K562 (cell line): ENCODE measurements at regions not wholly inside any gene's neighbourhood (a gene's known extent, or its start where the extent isn't known, plus 50 kb on each side); places are given as distances from the start of the nearest gene placed in this dataset.

Source experiments
- CCAR2 ChIP-seq: fragments of 200-400 bp; formaldehyde crosslinking; IDR thresholded peaks from 2 replicates; pipeline ENCODE4 v1.6.1; 2017; ENCODE audit warnings: mild to moderate bottlenecking, low read depth, low read length
- FOXJ2 ChIP-seq: fragments of 200-800 bp; sonication (Bioruptor generic); IDR thresholded peaks from 2 replicates; pipeline ENCODE4 v1.6.1; 2016; ENCODE audit warnings: missing genetic modification characterization, missing compliant biosample characterization
- FOXK2 ChIP-seq, 2 experiments: fragments of 450-650 bp; IDR thresholded peaks in 1 of 2; conservative IDR thresholded peaks in 1 of 2; 2 replicates each; pipeline ENCODE4 v1.6.1; 2016; ENCODE audit warnings: low read depth in 2 of 2, mild to moderate bottlenecking in 1 of 2
- GTF2E2 ChIP-seq: fragments of 200-800 bp; sonication (Bioruptor generic); IDR thresholded peaks from 2 replicates; pipeline ENCODE4 v1.6.1; 2016; ENCODE audit warnings: missing genetic modification characterization, missing compliant biosample characterization
- RFX5 ChIP-seq: IDR thresholded peaks from 2 replicates; pipeline ENCODE4 v1.6.1; 2011; ENCODE audit warnings: low read depth, mild to moderate bottlenecking, improper control_type of control experiment, low read length
- ZNF76 ChIP-seq: fragments of 250-450 bp; sonication (Bioruptor Pico); IDR thresholded peaks from 2 replicates; pipeline ENCODE4 v1.4.0; 2020; ENCODE audit warnings: mild to moderate bottlenecking, moderate library complexity, borderline replicate concordance
- TF ChIP-seq, protein P1 (sequence below), 3 experiments: IDR thresholded peaks in 2 of 3; conservative IDR thresholded peaks in 1 of 3; 2 replicates each; pipeline ENCODE4 v1.5.1; 2011 to 2012; ENCODE audit warnings: low read length in 3 of 3, mild to moderate bottlenecking in 3 of 3, control low read depth in 2 of 3, improper control_type of control experiment in 1 of 3, inconsistent platforms in 1 of 3, low read depth in 1 of 3, mixed read lengths in 1 of 3, moderate library complexity in 1 of 3; ENCODE audit not compliant: insufficient read depth in 2 of 3
- TF ChIP-seq, protein P2 (sequence below), 3 experiments: fragments of 200-800 bp in 1 of 3; fragments of 250-450 bp in 1 of 3; fragments of 450-650 bp in 1 of 3; sonication (Bioruptor Pico) in 1 of 3; sonication (Bioruptor generic) in 1 of 3; formaldehyde crosslinking in 1 of 3; IDR thresholded peaks; 2 replicates each; pipeline versions ENCODE4 v1.6.1 to v1.8.0; 2016 to 2022; ENCODE audit warnings: mild to moderate bottlenecking in 2 of 3, missing genetic modification characterization in 2 of 3, missing compliant biosample characterization in 1 of 3, moderate library complexity in 1 of 3
- TF ChIP-seq, protein P3 (sequence below): IDR thresholded peaks from 3 replicates; pipeline ENCODE4 v1.6.1; 2011; ENCODE audit warnings: borderline replicate concordance, mild to moderate bottlenecking, moderate library complexity; ENCODE audit not compliant: insufficient read length; ENCODE audit errors: extremely low read depth
- TF ChIP-seq, protein P4 (sequence below), 2 experiments: fragments of 450-650 bp; formaldehyde crosslinking in 1 of 2; IDR thresholded peaks; 2 replicates each; pipeline versions ENCODE4 v1.4.0 to v1.6.1; 2014 to 2020; ENCODE audit warnings: mild to moderate bottlenecking in 2 of 2, borderline replicate concordance in 1 of 2, low read depth in 1 of 2
- TF ChIP-seq, protein P5 (sequence below): fragments of 450-650 bp; formaldehyde crosslinking; IDR thresholded peaks from 2 replicates; pipeline ENCODE4 v1.4.0; 2020; ENCODE audit warnings: mild to moderate bottlenecking, mixed read lengths
- TF ChIP-seq, protein P6 (sequence below): fragments of 450-650 bp; IDR thresholded peaks from 2 replicates; pipeline ENCODE4 v1.6.1; 2016; ENCODE audit warnings: missing biosample characterization, missing genetic modification characterization

DNA sequence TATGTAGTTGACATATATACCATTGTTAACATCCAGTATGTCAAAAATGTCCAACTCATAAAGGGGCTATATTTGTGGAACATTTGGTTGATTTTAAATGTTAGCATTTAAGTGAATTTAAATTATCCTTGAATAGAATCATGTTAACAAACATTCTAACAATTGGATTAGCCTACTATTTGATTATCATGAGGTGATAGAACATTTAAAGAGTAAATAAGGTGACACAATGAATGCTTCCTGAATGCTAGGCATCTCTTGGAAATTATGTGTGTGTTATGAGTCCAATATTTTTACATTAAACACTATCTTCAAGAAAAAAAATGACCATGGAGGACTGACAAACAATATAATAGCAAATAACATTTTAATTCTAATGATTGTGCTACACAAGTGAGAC lies 901.9 kb upstream of the AGA start:
- TF ChIP-seq, protein P1, sequence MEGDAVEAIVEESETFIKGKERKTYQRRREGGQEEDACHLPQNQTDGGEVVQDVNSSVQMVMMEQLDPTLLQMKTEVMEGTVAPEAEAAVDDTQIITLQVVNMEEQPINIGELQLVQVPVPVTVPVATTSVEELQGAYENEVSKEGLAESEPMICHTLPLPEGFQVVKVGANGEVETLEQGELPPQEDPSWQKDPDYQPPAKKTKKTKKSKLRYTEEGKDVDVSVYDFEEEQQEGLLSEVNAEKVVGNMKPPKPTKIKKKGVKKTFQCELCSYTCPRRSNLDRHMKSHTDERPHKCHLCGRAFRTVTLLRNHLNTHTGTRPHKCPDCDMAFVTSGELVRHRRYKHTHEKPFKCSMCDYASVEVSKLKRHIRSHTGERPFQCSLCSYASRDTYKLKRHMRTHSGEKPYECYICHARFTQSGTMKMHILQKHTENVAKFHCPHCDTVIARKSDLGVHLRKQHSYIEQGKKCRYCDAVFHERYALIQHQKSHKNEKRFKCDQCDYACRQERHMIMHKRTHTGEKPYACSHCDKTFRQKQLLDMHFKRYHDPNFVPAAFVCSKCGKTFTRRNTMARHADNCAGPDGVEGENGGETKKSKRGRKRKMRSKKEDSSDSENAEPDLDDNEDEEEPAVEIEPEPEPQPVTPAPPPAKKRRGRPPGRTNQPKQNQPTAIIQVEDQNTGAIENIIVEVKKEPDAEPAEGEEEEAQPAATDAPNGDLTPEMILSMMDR (IDR thresholded peaks at IDR 0.05 in 2 of 3, conservative IDR thresholded peaks at IDR 0.05 in 1 of 3; ENCODE audit: insufficient read depth in 2 of 3, low read depth in 1 of 3, low read length in 3 of 3), result no peak
- TF ChIP-seq, protein P2, sequence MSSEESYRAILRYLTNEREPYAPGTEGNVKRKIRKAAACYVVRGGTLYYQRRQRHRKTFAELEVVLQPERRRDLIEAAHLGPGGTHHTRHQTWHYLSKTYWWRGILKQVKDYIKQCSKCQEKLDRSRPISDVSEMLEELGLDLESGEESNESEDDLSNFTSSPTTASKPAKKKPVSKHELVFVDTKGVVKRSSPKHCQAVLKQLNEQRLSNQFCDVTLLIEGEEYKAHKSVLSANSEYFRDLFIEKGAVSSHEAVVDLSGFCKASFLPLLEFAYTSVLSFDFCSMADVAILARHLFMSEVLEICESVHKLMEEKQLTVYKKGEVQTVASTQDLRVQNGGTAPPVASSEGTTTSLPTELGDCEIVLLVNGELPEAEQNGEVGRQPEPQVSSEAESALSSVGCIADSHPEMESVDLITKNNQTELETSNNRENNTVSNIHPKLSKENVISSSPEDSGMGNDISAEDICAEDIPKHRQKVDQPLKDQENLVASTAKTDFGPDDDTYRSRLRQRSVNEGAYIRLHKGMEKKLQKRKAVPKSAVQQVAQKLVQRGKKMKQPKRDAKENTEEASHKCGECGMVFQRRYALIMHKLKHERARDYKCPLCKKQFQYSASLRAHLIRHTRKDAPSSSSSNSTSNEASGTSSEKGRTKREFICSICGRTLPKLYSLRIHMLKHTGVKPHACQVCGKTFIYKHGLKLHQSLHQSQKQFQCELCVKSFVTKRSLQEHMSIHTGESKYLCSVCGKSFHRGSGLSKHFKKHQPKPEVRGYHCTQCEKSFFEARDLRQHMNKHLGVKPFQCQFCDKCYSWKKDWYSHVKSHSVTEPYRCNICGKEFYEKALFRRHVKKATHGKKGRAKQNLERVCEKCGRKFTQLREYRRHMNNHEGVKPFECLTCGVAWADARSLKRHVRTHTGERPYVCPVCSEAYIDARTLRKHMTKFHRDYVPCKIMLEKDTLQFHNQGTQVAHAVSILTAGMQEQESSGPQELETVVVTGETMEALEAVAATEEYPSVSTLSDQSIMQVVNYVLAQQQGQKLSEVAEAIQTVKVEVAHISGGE (CRISPR knock-in tag; IDR thresholded peaks at IDR 0.05), result no peak
- TF ChIP-seq, protein P3, sequence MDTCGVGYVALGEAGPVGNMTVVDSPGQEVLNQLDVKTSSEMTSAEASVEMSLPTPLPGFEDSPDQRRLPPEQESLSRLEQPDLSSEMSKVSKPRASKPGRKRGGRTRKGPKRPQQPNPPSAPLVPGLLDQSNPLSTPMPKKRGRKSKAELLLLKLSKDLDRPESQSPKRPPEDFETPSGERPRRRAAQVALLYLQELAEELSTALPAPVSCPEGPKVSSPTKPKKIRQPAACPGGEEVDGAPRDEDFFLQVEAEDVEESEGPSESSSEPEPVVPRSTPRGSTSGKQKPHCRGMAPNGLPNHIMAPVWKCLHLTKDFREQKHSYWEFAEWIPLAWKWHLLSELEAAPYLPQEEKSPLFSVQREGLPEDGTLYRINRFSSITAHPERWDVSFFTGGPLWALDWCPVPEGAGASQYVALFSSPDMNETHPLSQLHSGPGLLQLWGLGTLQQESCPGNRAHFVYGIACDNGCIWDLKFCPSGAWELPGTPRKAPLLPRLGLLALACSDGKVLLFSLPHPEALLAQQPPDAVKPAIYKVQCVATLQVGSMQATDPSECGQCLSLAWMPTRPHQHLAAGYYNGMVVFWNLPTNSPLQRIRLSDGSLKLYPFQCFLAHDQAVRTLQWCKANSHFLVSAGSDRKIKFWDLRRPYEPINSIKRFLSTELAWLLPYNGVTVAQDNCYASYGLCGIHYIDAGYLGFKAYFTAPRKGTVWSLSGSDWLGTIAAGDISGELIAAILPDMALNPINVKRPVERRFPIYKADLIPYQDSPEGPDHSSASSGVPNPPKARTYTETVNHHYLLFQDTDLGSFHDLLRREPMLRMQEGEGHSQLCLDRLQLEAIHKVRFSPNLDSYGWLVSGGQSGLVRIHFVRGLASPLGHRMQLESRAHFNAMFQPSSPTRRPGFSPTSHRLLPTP, result no peak
- TF ChIP-seq FOXJ2 (tag), result no peak
- TF ChIP-seq, protein P4, sequence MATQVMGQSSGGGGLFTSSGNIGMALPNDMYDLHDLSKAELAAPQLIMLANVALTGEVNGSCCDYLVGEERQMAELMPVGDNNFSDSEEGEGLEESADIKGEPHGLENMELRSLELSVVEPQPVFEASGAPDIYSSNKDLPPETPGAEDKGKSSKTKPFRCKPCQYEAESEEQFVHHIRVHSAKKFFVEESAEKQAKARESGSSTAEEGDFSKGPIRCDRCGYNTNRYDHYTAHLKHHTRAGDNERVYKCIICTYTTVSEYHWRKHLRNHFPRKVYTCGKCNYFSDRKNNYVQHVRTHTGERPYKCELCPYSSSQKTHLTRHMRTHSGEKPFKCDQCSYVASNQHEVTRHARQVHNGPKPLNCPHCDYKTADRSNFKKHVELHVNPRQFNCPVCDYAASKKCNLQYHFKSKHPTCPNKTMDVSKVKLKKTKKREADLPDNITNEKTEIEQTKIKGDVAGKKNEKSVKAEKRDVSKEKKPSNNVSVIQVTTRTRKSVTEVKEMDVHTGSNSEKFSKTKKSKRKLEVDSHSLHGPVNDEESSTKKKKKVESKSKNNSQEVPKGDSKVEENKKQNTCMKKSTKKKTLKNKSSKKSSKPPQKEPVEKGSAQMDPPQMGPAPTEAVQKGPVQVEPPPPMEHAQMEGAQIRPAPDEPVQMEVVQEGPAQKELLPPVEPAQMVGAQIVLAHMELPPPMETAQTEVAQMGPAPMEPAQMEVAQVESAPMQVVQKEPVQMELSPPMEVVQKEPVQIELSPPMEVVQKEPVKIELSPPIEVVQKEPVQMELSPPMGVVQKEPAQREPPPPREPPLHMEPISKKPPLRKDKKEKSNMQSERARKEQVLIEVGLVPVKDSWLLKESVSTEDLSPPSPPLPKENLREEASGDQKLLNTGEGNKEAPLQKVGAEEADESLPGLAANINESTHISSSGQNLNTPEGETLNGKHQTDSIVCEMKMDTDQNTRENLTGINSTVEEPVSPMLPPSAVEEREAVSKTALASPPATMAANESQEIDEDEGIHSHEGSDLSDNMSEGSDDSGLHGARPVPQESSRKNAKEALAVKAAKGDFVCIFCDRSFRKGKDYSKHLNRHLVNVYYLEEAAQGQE (IDR thresholded peaks at IDR 0.05; ENCODE audit: borderline replicate concordance), result no peak
- TF ChIP-seq, protein P4 (CRISPR knock-in tag; IDR thresholded peaks at IDR 0.05; ENCODE audit: low read depth), result no peak
- no peak for TF ChIP-seq ZNF76 (CRISPR knock-in tag)
- TF ChIP-seq CCAR2, result no peak
- TF ChIP-seq, protein P5, sequence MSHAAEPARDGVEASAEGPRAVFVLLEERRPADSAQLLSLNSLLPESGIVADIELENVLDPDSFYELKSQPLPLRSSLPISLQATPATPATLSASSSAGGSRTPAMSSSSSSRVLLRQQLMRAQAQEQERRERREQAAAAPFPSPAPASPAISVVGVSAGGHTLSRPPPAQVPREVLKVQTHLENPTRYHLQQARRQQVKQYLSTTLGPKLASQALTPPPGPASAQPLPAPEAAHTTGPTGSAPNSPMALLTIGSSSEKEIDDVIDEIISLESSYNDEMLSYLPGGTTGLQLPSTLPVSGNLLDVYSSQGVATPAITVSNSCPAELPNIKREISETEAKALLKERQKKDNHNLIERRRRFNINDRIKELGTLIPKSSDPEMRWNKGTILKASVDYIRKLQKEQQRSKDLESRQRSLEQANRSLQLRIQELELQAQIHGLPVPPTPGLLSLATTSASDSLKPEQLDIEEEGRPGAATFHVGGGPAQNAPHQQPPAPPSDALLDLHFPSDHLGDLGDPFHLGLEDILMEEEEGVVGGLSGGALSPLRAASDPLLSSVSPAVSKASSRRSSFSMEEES (CRISPR knock-in tag), result no peak
- TF ChIP-seq GTF2E2, result no peak
- TF ChIP-seq, protein P6, sequence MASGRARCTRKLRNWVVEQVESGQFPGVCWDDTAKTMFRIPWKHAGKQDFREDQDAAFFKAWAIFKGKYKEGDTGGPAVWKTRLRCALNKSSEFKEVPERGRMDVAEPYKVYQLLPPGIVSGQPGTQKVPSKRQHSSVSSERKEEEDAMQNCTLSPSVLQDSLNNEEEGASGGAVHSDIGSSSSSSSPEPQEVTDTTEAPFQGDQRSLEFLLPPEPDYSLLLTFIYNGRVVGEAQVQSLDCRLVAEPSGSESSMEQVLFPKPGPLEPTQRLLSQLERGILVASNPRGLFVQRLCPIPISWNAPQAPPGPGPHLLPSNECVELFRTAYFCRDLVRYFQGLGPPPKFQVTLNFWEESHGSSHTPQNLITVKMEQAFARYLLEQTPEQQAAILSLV (tag), result no peak
- no peak for TF ChIP-seq RFX5
- no peak for TF ChIP-seq FOXK2 (conservative IDR thresholded peaks at IDR 0.05 in 1 of 2, IDR thresholded peaks at IDR 0.05 in 1 of 2; ENCODE audit: low read depth in 2 of 2)
